ENCODE measurements at regions not wholly inside any gene's neighbourhood (a gene's known extent, or its start where the extent isn't known, plus 50 kb on each side); places are given as distances from the start of the nearest gene placed in this dataset.

GRCh38 chr4:59762344-59762743, 1437.8 kb upstream of the ADGRL3 start:
- Histone ChIP-seq H3K4me2 (ENCODE audit: insufficient read depth, insufficient read length, low read length) (no peak overlapping the region), H2AFZ (ENCODE audit: low read length) (no peak overlapping the region), H4K5ac (ENCODE audit: insufficient read length, low read depth, low read length) (no peak overlapping the region), H4K8ac (replicated peaks; ENCODE audit: insufficient read length, low read depth, low read length) (no peak overlapping the region), H3K23ac (ENCODE audit: insufficient read length, low read depth, low read length) (no peak overlapping the region), H4K91ac (ENCODE audit: insufficient read length, low read depth, low read length) (no peak overlapping the region), H3K79me2 (ENCODE audit: insufficient read depth, low read length) (no peaks in the 10 kb centered on the region), H2BK12ac (ENCODE audit: insufficient read length, low read depth, low read length) (no peak overlapping the region), H3K9me3 (ENCODE audit: control insufficient read depth, low read depth, low read length) (no peaks in the 10 kb centered on the region), H3K27me3 (ENCODE audit: insufficient read depth, low read length) (no peaks in the 10 kb centered on the region), H3K56ac (ENCODE audit: insufficient read length, low read depth, low read length) (no peak overlapping the region), H2BK15ac (ENCODE audit: low read depth, low read length) (no peak overlapping the region), H2BK120ac (ENCODE audit: low read depth, low read length, poor library complexity, severe bottlenecking) (no peak overlapping the region), H3K79me1 (ENCODE audit: insufficient read depth, low read depth, low read length, poor library complexity, severe bottlenecking) (no peaks in the 10 kb centered on the region), H3K9ac (ENCODE audit: extremely low read depth, insufficient read length, low read length) (no peak overlapping the region), H3T11ph (ENCODE audit: low read length) (no peak overlapping the region), H2BK20ac (ENCODE audit: low read depth, low read length, poor library complexity, severe bottlenecking) (no peak overlapping the region), H3K27ac (ENCODE audit: insufficient read length, low read depth, low read length) (no peak overlapping the region), H3K14ac (ENCODE audit: insufficient read depth, low read length) (no peak overlapping the region), H3K23me2 (ENCODE audit: insufficient read length, low read depth, low read length, poor library complexity, severe bottlenecking) (no peaks in the 10 kb centered on the region), H2AK5ac (ENCODE audit: insufficient read length, low read length) (no peak overlapping the region), H3K4ac (ENCODE audit: low read depth, low read length) (no peak overlapping the region), H3K18ac (ENCODE audit: insufficient read length, low read depth, low read length) (no peak overlapping the region), H3K4me1 (ENCODE audit: insufficient read depth, low read length) (no peaks in the 10 kb centered on the region), H2BK5ac (ENCODE audit: insufficient read length, low read length) (no peak overlapping the region), H4K20me1 (ENCODE audit: control insufficient read depth, insufficient read depth, insufficient read length) (no peaks in the 10 kb centered on the region)
- no peak for TF ChIP-seq CTCF (conservative IDR thresholded peaks at IDR 0.05)
- no peak for DNase-seq
- no peaks in the 10 kb centered on the region for H3K36me3 Mint-ChIP-seq (ENCODE audit: insufficient read depth in 1 of 3, low read depth in 3 of 3)
- no peaks in the 10 kb centered on the region for H3K27me3 Mint-ChIP-seq (ENCODE audit: low read depth)
- H3K4me3 Mint-ChIP-seq = no peak overlapping the region
- no peak overlapping the region for H3K27ac Mint-ChIP-seq
- no peaks in the 10 kb centered on the region for H3K9me3 Mint-ChIP-seq
- no peaks in the 10 kb centered on the region for H3K4me1 Mint-ChIP-seq
- no CpG with 5 or more reads among the region's 4 CpGs for WGBS (ENCODE audit: extremely low coverage, insufficient read length, low lambda C conversion rate)

Data from H9 (cell line).